SK-N-SH treated with all-trans-retinoic acid at 6 μM for 48 hours (cell line): ENCODE measurements at regions not wholly inside any gene's neighbourhood (a gene's known extent, or its start where the extent isn't known, plus 50 kb on each side); places are given as distances from the start of the nearest gene placed in this dataset.

Experiments
- ATAC-seq: fragments of 200-7000 bp; cut with Tn5 transposase; 3 replicates; pipeline ENCODE4 v1.9.1; 2020; ENCODE audit warnings: mild to moderate bottlenecking, moderate library complexity
- BACH2 ChIP-seq: fragments of 250-450 bp; sonication (Bioruptor Pico); IDR thresholded peaks from 2 replicates; pipeline ENCODE4 v1.9.0; 2021; ENCODE audit warnings: mild to moderate bottlenecking, borderline replicate concordance
- CREB5 ChIP-seq: fragments of 250-450 bp; sonication (Bioruptor Pico); IDR thresholded peaks from 2 replicates; pipeline ENCODE4 v1.5.1; 2020; ENCODE audit warnings: low read depth, mild to moderate bottlenecking, moderate library complexity
- CSDC2 ChIP-seq: fragments of 250-450 bp; sonication (Bioruptor Pico); IDR thresholded peaks from 2 replicates; pipeline ENCODE4 v1.5.0; 2020; ENCODE audit warnings: mild to moderate bottlenecking, moderate library complexity
- GLIS3 ChIP-seq: fragments of 250-450 bp; sonication (Bioruptor Pico); IDR thresholded peaks from 2 replicates; pipeline ENCODE4 v1.5.0; 2020; ENCODE audit warnings: mild to moderate bottlenecking, moderate library complexity
- ISL1 ChIP-seq: fragments of 250-450 bp; sonication (Bioruptor Pico); IDR thresholded peaks from 2 replicates; pipeline ENCODE4 v2.1.2; 2022; ENCODE audit warnings: mild to moderate bottlenecking, moderate library complexity
- OSR1 ChIP-seq: fragments of 250-450 bp; sonication (Bioruptor Pico); IDR thresholded peaks from 2 replicates; pipeline ENCODE4 v1.8.0; 2022; ENCODE audit warnings: moderate library complexity, mild to moderate bottlenecking, inconsistent platforms
- POU6F1 ChIP-seq: fragments of 250-450 bp; sonication (Bioruptor Pico); IDR thresholded peaks from 2 replicates; pipeline ENCODE4 v1.8.0; 2021; ENCODE audit warnings: low read depth, mild to moderate bottlenecking, moderate library complexity, borderline replicate concordance
- PPARA ChIP-seq: fragments of 250-450 bp; sonication (Bioruptor Pico); IDR thresholded peaks from 2 replicates; pipeline ENCODE4 v1.5.0; 2020; ENCODE audit warnings: mild to moderate bottlenecking, borderline replicate concordance
- TOX ChIP-seq: fragments of 250-450 bp; sonication (Bioruptor Pico); IDR thresholded peaks from 2 replicates; pipeline ENCODE4 v1.8.0; 2021; ENCODE audit warnings: mild to moderate bottlenecking, moderate library complexity, borderline replicate concordance
- ZC3H10 ChIP-seq: fragments of 250-450 bp; sonication (Bioruptor Pico); IDR thresholded peaks from 2 replicates; pipeline ENCODE4 v1.5.1; 2021; ENCODE audit warnings: mild to moderate bottlenecking, moderate library complexity
- ZNF565 ChIP-seq: fragments of 450-650 bp; formaldehyde crosslinking; conservative IDR thresholded peaks from 2 replicates; pipeline ENCODE4 v1.5.0; 2020; ENCODE audit warnings: low read depth, mild to moderate bottlenecking, moderate library complexity
- ZNF70 ChIP-seq: fragments of 450-650 bp; formaldehyde crosslinking; IDR thresholded peaks from 2 replicates; pipeline ENCODE4 v1.5.0; 2020; ENCODE audit warnings: mild to moderate bottlenecking, moderate library complexity
- TF ChIP-seq, protein P1 (sequence below): fragments of 250-450 bp; sonication (Bioruptor Pico); IDR thresholded peaks from 2 replicates; pipeline ENCODE4 v1.5.0; 2020; ENCODE audit warnings: mild to moderate bottlenecking, moderate library complexity
- TF ChIP-seq, protein P2 (sequence below): fragments of 250-450 bp; sonication (Bioruptor Pico); IDR thresholded peaks from 2 replicates; pipeline ENCODE4 v1.8.0; 2020; ENCODE audit warnings: mild to moderate bottlenecking, moderate library complexity, borderline replicate concordance
- TF ChIP-seq, protein P3 (sequence below): fragments of 250-450 bp; sonication (Bioruptor Pico); IDR thresholded peaks from 2 replicates; pipeline ENCODE4 v1.5.1; 2021; ENCODE audit warnings: mild to moderate bottlenecking, moderate library complexity

- ATAC-seq: no peak
- TF ChIP-seq GLIS3 (CRISPR knock-in tag) (no peak), PPARA (CRISPR knock-in tag) (no peak), ZNF565 (CRISPR knock-in tag) (no peak), CSDC2 (no peak), BACH2 (CRISPR knock-in tag) (no peak), OSR1 (CRISPR knock-in tag) (no peak)
- TF ChIP-seq, protein P1, sequence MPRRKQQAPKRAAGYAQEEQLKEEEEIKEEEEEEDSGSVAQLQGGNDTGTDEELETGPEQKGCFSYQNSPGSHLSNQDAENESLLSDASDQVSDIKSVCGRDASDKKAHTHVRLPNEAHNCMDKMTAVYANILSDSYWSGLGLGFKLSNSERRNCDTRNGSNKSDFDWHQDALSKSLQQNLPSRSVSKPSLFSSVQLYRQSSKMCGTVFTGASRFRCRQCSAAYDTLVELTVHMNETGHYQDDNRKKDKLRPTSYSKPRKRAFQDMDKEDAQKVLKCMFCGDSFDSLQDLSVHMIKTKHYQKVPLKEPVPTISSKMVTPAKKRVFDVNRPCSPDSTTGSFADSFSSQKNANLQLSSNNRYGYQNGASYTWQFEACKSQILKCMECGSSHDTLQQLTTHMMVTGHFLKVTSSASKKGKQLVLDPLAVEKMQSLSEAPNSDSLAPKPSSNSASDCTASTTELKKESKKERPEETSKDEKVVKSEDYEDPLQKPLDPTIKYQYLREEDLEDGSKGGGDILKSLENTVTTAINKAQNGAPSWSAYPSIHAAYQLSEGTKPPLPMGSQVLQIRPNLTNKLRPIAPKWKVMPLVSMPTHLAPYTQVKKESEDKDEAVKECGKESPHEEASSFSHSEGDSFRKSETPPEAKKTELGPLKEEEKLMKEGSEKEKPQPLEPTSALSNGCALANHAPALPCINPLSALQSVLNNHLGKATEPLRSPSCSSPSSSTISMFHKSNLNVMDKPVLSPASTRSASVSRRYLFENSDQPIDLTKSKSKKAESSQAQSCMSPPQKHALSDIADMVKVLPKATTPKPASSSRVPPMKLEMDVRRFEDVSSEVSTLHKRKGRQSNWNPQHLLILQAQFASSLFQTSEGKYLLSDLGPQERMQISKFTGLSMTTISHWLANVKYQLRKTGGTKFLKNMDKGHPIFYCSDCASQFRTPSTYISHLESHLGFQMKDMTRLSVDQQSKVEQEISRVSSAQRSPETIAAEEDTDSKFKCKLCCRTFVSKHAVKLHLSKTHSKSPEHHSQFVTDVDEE (CRISPR knock-in tag): no peak
Observed at GRCh38 chr6:26269531-26270485, 95.2 kb upstream of the BTN3A2 start.

GRCh38 chr6:26270486-26270861 lies 94.5 kb upstream of the BTN3A2 start:
- TF ChIP-seq ZC3H10: no peak
- TF ChIP-seq, protein P2, sequence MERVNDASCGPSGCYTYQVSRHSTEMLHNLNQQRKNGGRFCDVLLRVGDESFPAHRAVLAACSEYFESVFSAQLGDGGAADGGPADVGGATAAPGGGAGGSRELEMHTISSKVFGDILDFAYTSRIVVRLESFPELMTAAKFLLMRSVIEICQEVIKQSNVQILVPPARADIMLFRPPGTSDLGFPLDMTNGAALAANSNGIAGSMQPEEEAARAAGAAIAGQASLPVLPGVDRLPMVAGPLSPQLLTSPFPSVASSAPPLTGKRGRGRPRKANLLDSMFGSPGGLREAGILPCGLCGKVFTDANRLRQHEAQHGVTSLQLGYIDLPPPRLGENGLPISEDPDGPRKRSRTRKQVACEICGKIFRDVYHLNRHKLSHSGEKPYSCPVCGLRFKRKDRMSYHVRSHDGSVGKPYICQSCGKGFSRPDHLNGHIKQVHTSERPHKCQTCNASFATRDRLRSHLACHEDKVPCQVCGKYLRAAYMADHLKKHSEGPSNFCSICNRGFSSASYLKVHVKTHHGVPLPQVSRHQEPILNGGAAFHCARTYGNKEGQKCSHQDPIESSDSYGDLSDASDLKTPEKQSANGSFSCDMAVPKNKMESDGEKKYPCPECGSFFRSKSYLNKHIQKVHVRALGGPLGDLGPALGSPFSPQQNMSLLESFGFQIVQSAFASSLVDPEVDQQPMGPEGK (CRISPR knock-in tag): no peak
- no peak for TF ChIP-seq CSDC2
- no peak for TF ChIP-seq BACH2 (CRISPR knock-in tag)
- no peak for TF ChIP-seq ZNF70 (CRISPR knock-in tag)
- TF ChIP-seq ISL1 (CRISPR knock-in tag): no peak
- TF ChIP-seq, protein P3, sequence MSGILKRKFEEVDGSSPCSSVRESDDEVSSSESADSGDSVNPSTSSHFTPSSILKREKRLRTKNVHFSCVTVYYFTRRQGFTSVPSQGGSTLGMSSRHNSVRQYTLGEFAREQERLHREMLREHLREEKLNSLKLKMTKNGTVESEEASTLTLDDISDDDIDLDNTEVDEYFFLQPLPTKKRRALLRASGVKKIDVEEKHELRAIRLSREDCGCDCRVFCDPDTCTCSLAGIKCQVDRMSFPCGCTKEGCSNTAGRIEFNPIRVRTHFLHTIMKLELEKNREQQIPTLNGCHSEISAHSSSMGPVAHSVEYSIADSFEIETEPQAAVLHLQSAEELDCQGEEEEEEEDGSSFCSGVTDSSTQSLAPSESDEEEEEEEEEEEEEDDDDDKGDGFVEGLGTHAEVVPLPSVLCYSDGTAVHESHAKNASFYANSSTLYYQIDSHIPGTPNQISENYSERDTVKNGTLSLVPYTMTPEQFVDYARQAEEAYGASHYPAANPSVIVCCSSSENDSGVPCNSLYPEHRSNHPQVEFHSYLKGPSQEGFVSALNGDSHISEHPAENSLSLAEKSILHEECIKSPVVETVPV (CRISPR knock-in tag): no peak
- no peak for TF ChIP-seq POU6F1 (CRISPR knock-in tag)
- no peak for TF ChIP-seq PPARA (CRISPR knock-in tag)
- TF ChIP-seq, protein P1 (CRISPR knock-in tag): no peak
- no peak for TF ChIP-seq CREB5 (CRISPR knock-in tag)
- no peak for TF ChIP-seq TOX (CRISPR knock-in tag)
- TF ChIP-seq GLIS3 (CRISPR knock-in tag): no peak
- ATAC-seq: no peak
